HK-2 (cell line): ENCODE measurements at regions not wholly inside any gene's neighbourhood (a gene's known extent, or its start where the extent isn't known, plus 50 kb on each side); places are given as distances from the start of the nearest gene placed in this dataset.

Experiments used
- DNase-seq: peaks from one replicate; pipeline ENCODE4 v3.0.0-alpha.2; 2018; ENCODE audit not compliant: unreplicated experiment

GRCh38 chr6:168133687-168134559 is 54.9 kb upstream of the FRMD1 start:
- no peak for DNase-seq

- DNase-seq = no peak
These were observed 54.2 kb upstream of the FRMD1 start for GRCh38 chr6:168133168-168133561.

- DNase-seq = no peak
These were observed 53.6 kb upstream of the FRMD1 start for GRCh38 chr6:168132531-168133167.

DNA sequence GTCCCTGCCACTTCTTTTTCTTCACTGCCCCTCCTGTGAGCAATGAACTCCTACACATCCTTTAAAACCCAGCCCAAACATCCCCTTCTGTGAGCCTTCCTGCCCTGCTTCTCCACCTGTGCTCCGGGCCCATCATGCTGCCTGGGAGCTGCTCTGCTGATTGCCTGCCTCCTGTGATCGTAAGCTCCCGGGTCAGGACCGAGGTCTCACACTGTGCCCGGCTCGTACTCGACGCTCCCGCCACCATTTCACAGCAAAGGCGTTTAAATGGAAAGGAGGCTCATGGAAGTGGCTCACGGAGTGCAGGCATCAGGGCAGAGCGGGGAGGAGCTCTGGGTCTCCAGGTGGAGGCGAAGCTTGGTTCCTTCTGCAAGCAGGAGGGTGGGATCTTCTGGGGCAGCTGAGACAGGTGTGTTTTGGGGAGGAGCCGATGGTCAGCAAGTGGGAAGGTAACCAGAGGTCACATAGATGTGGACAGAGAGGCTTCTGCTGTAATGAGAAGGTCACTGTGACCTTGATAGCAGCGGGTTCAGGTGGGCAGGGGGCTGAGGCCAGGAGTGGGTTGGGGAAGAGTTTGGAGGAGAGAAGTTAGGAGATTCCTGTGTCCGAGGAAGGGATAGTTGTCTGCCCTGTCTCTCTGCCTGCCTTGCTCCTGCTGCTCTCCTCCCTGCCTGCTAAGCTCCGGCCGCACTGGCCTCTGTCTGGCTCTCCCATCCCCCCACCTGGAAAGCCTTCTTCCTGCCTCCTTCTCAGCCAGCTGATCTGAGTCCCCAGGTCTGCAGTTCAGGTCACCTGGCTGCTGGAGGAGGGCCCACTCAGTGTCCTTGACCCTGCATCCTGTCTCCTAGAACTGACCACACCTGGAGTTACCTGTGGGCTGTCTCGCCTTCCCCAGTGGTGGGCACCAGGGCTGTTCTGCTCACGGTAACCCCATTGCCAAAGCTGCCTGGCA is 52.7 kb upstream of the FRMD1 start:
- no peak for DNase-seq

- DNase-seq = no peak
These were observed 51.8 kb upstream of the FRMD1 start for GRCh38 chr6:168130697-168131371.

- no peak for DNase-seq
These were observed 51.2 kb upstream of the FRMD1 start for GRCh38 chr6:168130168-168130696.

DNA sequence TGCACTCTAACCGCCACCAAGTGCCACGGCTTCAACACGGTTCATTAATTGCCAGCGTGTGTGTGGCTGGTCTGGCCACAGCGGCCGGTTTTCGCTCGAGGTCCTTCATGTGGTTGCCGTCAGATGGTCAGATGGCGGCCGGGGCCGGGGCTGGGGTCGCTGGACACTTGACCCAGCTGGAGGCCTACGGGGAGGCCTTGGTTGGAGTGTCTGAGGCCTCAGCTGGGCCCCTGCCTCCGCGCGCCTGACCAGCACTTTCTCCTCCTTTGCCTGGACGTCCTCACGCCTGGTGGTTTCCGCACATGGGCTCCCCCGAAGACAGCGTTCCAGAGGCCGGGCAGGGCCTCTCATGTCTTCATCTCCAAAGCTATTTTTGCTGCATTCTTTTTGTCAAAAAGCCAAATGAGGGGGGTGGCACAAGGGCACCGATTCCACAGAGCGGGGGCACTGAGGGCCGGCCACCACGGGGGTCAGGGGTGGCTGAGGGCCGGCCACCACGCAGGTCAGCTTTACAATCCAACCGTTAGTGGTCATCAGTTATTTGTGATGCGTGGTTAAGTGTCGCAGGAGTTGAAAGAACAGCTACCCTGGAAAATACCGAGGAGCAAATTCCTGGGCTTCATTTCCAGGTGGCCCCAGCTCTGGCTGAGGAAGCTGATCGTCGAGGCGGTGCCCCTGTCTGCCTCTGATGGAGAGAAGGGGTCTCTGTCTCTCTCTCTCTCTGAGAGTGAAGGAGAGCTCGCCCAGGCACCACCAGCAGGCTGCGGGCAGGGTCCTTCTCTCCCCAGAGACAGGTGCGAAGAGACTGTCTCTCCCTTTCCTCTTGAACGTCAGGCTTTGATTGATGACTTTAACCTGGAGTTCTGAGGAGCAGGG is 50.5 kb upstream of the FRMD1 start:
- DNase-seq = no peak

DNA sequence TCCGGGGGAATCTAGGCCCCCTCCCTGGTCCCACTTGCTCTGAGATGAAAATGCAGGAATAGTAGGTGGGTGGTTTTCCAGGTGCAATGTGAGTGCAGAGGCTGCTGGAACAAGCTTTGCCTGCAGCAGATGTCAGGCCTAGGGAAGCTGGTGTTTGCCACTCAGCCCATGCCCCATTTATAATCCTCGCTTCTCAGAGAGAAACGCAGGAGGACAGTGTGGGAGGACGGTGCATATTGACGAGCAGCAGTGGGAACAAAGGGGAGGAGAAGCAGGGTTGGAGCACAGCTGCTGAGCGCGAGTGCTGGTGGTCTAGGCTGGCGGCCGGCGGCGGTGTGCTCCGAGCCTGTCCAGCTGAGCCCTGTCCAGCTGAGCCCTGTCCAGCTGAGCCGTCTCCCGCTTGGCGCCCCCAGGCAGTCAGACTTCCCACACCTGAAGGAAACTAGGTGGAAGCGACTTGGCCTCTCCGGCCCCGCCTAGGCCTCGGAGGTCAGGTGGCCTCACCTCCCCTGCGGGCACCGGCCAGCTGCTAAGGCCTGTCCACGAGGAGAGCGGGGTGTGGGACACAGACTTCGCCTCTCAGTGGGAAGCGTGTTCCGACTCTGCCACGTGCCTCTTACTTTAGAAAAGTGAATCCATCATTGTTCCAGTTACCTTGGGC is 49.7 kb upstream of the FRMD1 start:
- no peak for DNase-seq
